Stimulated activated CD4-positive, alpha-beta T cell treated with anti-CD3 and anti-CD28 coated beads, Interleukin-15, amount 100 ng/mL, for 48 hours (primary cell): ENCODE measurements at regions not wholly inside any gene's neighbourhood (a gene's known extent, or its start where the extent isn't known, plus 50 kb on each side); places are given as distances from the start of the nearest gene placed in this dataset.

Experiments used
- DNase-seq, 2 donors: peaks; one replicate each; pipeline ENCODE4 v3.0.0-alpha.2; 2020; ENCODE audit warnings: low read depth in 2 of 2

GRCh38 chr16:73483076-73483791 lies 435.3 kb upstream of the ZFHX3 start:
- DNase-seq = no peak

- no peak for DNase-seq
Measured at GRCh38 chr16:73482310-73482709, 434.4 kb upstream of the ZFHX3 start.

GRCh38 chr16:73480381-73480780 lies 432.5 kb upstream of the ZFHX3 start:
- DNase-seq = no peak

GRCh38 chr16:73473713-73474112 lies 425.8 kb upstream of the ZFHX3 start:
- DNase-seq = no peak

- no peak for DNase-seq
Measured at GRCh38 chr16:73464834-73465233, 416.9 kb upstream of the ZFHX3 start.

GRCh38 chr16:73459586-73459985 lies 411.7 kb upstream of the ZFHX3 start:
- no peak for DNase-seq

- DNase-seq = no peak
Measured at GRCh38 chr16:73457851-73458250, 409.9 kb upstream of the ZFHX3 start.

- DNase-seq = no peak
Measured at GRCh38 chr16:73448970-73449369, 401.0 kb upstream of the ZFHX3 start.

- no peak for DNase-seq
Measured at GRCh38 chr16:73447846-73448245, 399.9 kb upstream of the ZFHX3 start.

- no peak for DNase-seq
Measured at GRCh38 chr16:73434621-73435020, 386.7 kb upstream of the ZFHX3 start.

GRCh38 chr16:73433731-73434307 lies 385.9 kb upstream of the ZFHX3 start:
- DNase-seq = no peak

- DNase-seq = no peak
Measured at GRCh38 chr16:73432850-73433730, 385.2 kb upstream of the ZFHX3 start.

- DNase-seq = no peak
Measured at GRCh38 chr16:73430138-73430537, 382.2 kb upstream of the ZFHX3 start.

- DNase-seq = no peak
Measured at GRCh38 chr16:73428121-73428520, 380.2 kb upstream of the ZFHX3 start.

- no peak for DNase-seq
Measured at GRCh38 chr16:73427164-73427563, 379.2 kb upstream of the ZFHX3 start.

GRCh38 chr16:73426433-73427160 lies 378.7 kb upstream of the ZFHX3 start:
- DNase-seq = no peak

GRCh38 chr16:73420676-73421075 lies 372.7 kb upstream of the ZFHX3 start:
- DNase-seq = no peak

GRCh38 chr16:73420244-73420643 lies 372.3 kb upstream of the ZFHX3 start:
- no peak for DNase-seq

GRCh38 chr16:73418691-73419090 lies 370.8 kb upstream of the ZFHX3 start:
- no peak for DNase-seq

- DNase-seq = no peak
Measured at GRCh38 chr16:73418051-73418450, 370.1 kb upstream of the ZFHX3 start.

GRCh38 chr16:73415286-73415685 lies 367.4 kb upstream of the ZFHX3 start:
- no peak for DNase-seq

- DNase-seq = no peak
Measured at GRCh38 chr16:73414638-73415037, 366.7 kb upstream of the ZFHX3 start.
